WTC11 (cell line): ENCODE measurements at regions not wholly inside any gene's neighbourhood (a gene's known extent, or its start where the extent isn't known, plus 50 kb on each side); places are given as distances from the start of the nearest gene placed in this dataset.

ENCODE experiments used
- ATAC-seq: fragments of 200-7000 bp; cut with Tn5 transposase; 2 replicates; pipeline ENCODE4 v1.10.0; 2021; ENCODE audit warnings: mild to moderate bottlenecking, moderate library complexity
- CTCF ChIA-PET: fragments of 300-600 bp; sonication (Branson Sonifier 250); formaldehyde crosslinking; loops from one replicate; lab custom pipeline; 2021; ENCODE audit warnings: antibody characterized with exemption; lab: Charles Lee
- POLR2A ChIA-PET: fragments of 350-600 bp; sonication (Branson Sonifier 250); formaldehyde crosslinking; loops from one replicate; lab custom pipeline; 2021; ENCODE audit warnings: antibody characterized with exemption; lab: Charles Lee
- DNase-seq: peaks from one replicate; pipeline ENCODE4 v3.0.0; 2021; ENCODE audit warnings: low spot score
- H3K27ac Mint-ChIP-seq: 2 replicates; pipeline ENCODE4 v1.8.0; 2021; ENCODE audit warnings: mixed read lengths
- H3K27me3 Mint-ChIP-seq: 2 replicates; pipeline ENCODE4 v1.8.0; 2021; ENCODE audit warnings: low read depth, mild to moderate bottlenecking, moderate library complexity, mixed read lengths
- H3K36me3 Mint-ChIP-seq: 2 replicates; pipeline ENCODE4 v1.8.0; 2021; ENCODE audit warnings: mixed read lengths
- H3K4me1 Mint-ChIP-seq: 2 replicates; pipeline ENCODE4 v1.8.0; 2022; ENCODE audit warnings: mixed read lengths
- H3K4me3 Mint-ChIP-seq: 2 replicates; pipeline ENCODE4 v1.8.0; 2021; ENCODE audit warnings: mild to moderate bottlenecking, moderate library complexity, mixed read lengths
- H3K9me3 Mint-ChIP-seq: 2 replicates; pipeline ENCODE4 v1.8.0; 2021; ENCODE audit warnings: mixed read lengths
- AR ChIP-seq: fragments of 250-450 bp; sonication (Bioruptor Pico); IDR thresholded peaks from 2 replicates; pipeline ENCODE4 v1.9.0; 2021; ENCODE audit warnings: mild to moderate bottlenecking
- ATF3 ChIP-seq: sonication (generic); formaldehyde crosslinking; conservative IDR thresholded peaks from 2 replicates; pipeline ENCODE4 v1.8.1; 2022; ENCODE audit warnings: mild to moderate bottlenecking, missing genetic modification reagents
- ATF6 ChIP-seq: sonication (generic); formaldehyde crosslinking; IDR thresholded peaks from 2 replicates; pipeline ENCODE4 v1.8.1; 2023; ENCODE audit warnings: mild to moderate bottlenecking, missing genetic modification reagents
- E2F5 ChIP-seq: sonication (generic); formaldehyde crosslinking; IDR thresholded peaks from 2 replicates; pipeline ENCODE4 v1.8.1; 2022; ENCODE audit warnings: mild to moderate bottlenecking, moderate library complexity, missing genetic modification reagents
- EMX1 ChIP-seq: fragments of 250-450 bp; sonication (Bioruptor Pico); IDR thresholded peaks from 2 replicates; pipeline ENCODE4 v1.8.0; 2021; ENCODE audit warnings: mild to moderate bottlenecking
- ETV6 ChIP-seq: sonication (generic); formaldehyde crosslinking; IDR thresholded peaks from 2 replicates; pipeline ENCODE4 v1.8.1; 2022; ENCODE audit warnings: mild to moderate bottlenecking, missing genetic modification reagents
- FOXJ3 ChIP-seq: sonication (generic); formaldehyde crosslinking; IDR thresholded peaks from 2 replicates; pipeline ENCODE4 v1.9.0; 2021; ENCODE audit warnings: missing genetic modification reagents, mild to moderate bottlenecking, borderline replicate concordance
- FOXP1 ChIP-seq: sonication (generic); formaldehyde crosslinking; IDR thresholded peaks from 2 replicates; pipeline ENCODE4 v1.8.0; 2022; ENCODE audit warnings: missing genetic modification reagents, mild to moderate bottlenecking, moderate library complexity, borderline replicate concordance
- JAZF1 ChIP-seq: fragments of 250-450 bp; sonication (Bioruptor Pico); IDR thresholded peaks from 2 replicates; pipeline ENCODE4 v1.9.0; 2021; ENCODE audit warnings: moderate library complexity, mild to moderate bottlenecking, inconsistent platforms
- JUN ChIP-seq: sonication (generic); formaldehyde crosslinking; IDR thresholded peaks from 2 replicates; pipeline ENCODE4 v1.8.0; 2023; ENCODE audit warnings: mild to moderate bottlenecking, missing genetic modification reagents
- OVOL2 ChIP-seq: fragments of 250-450 bp; sonication (Bioruptor Pico); IDR thresholded peaks from 2 replicates; pipeline ENCODE4 v1.9.0; 2021; ENCODE audit warnings: mild to moderate bottlenecking, borderline replicate concordance
- PRDM15 ChIP-seq: sonication (generic); formaldehyde crosslinking; IDR thresholded peaks from 2 replicates; pipeline ENCODE4 v1.8.0; 2022; ENCODE audit warnings: missing genetic modification reagents
- PREB ChIP-seq: sonication (generic); formaldehyde crosslinking; IDR thresholded peaks from 2 replicates; pipeline ENCODE4 v1.8.1; 2022; ENCODE audit warnings: mild to moderate bottlenecking, missing genetic modification reagents, moderate library complexity, borderline replicate concordance
- TP53 ChIP-seq: sonication (generic); formaldehyde crosslinking; IDR thresholded peaks from 2 replicates; pipeline ENCODE4 v1.8.1; 2023; ENCODE audit warnings: mild to moderate bottlenecking, missing genetic modification reagents
- USF1 ChIP-seq: sonication (generic); formaldehyde crosslinking; IDR thresholded peaks from 2 replicates; pipeline ENCODE4 v1.8.0; 2022; ENCODE audit warnings: mild to moderate bottlenecking, missing genetic modification reagents
- ZNF396 ChIP-seq: fragments of 250-450 bp; sonication (Bioruptor Pico); IDR thresholded peaks from 2 replicates; pipeline ENCODE4 v1.8.0; 2021; ENCODE audit warnings: mild to moderate bottlenecking, moderate library complexity, borderline replicate concordance
- ZNF425 ChIP-seq: fragments of 250-450 bp; sonication (Bioruptor Pico); conservative IDR thresholded peaks from 2 replicates; pipeline ENCODE4 v1.9.0; 2021; ENCODE audit warnings: mild to moderate bottlenecking

GRCh38 chr4:19224820-19225219, 1026.9 kb upstream of the SLIT2 start:
- CTCF ChIA-PET = interaction anchor here (0.7 kb wide), 2 partner anchors 21 to 222 kb away, joined by 3 to 4 read pairs; no protein-coding TSS in a partner anchor
- Mint-ChIP-seq H3K27me3 (no peaks in the 10 kb centered on the region), H3K4me1 (peaks cover 2% of the 10 kb centered on the region; the same call in 1 of the 2 replicates), H3K9me3 (peaks cover 5% of the 10 kb centered on the region; the same call in 1 of the 2 replicates), H3K27ac (no peak overlapping the region), H3K4me3 (no peak overlapping the region)
- DNase-seq (no peak), ATAC-seq (no peak)
- TF ChIP-seq ZNF396 (CRISPR knock-in tag) = no peak
- TF ChIP-seq, all 79 proteins: peak for 0
- no peaks in the 10 kb centered on the region for H3K36me3 Mint-ChIP-seq
- POLR2A ChIA-PET = no interaction called here

GRCh38 chr4:19216476-19216875, 1035.2 kb upstream of the SLIT2 start:
- no peak overlapping the region for H3K27ac Mint-ChIP-seq
- H3K9me3 Mint-ChIP-seq = no peaks in the 10 kb centered on the region
- DNase-seq (no peak), ATAC-seq (no peak)
- H3K4me1 Mint-ChIP-seq = peaks cover 14% of the 10 kb centered on the region
- POLR2A ChIA-PET = no interaction called here
- no peaks in the 10 kb centered on the region for H3K27me3 Mint-ChIP-seq
- CTCF ChIA-PET = no interaction called here
- H3K36me3 Mint-ChIP-seq = no peaks in the 10 kb centered on the region
- TF ChIP-seq JAZF1 (CRISPR knock-in tag) = no peak
- no peak for TF ChIP-seq FOXJ3 (CRISPR knock-in tag)
- no peak for TF ChIP-seq PRDM15
- TF ChIP-seq ATF6 (CRISPR knock-in tag) = no peak
- TF ChIP-seq PREB (CRISPR knock-in tag) = no peak
- TF ChIP-seq JUN (CRISPR knock-in tag) = no peak
- TF ChIP-seq AR (CRISPR knock-in tag) = no peak
- no peak for TF ChIP-seq EMX1
- TF ChIP-seq ATF3 = no peak
- TF ChIP-seq E2F5 (CRISPR knock-in tag) = no peak
- no peak for TF ChIP-seq ZNF425 (CRISPR knock-in tag)
- no peak for TF ChIP-seq USF1 (CRISPR knock-in tag)
- no peak for TF ChIP-seq ETV6 (CRISPR knock-in tag)
- no peak for TF ChIP-seq OVOL2 (CRISPR knock-in tag)
- no peak for TF ChIP-seq FOXP1 (CRISPR knock-in tag)
- TF ChIP-seq TP53 (CRISPR knock-in tag) = no peak
- TF ChIP-seq, all 79 proteins: peak for 0
- H3K4me3 Mint-ChIP-seq = no peak overlapping the region
